ENCODE measurements at regions not wholly inside any gene's neighbourhood (a gene's known extent, or its start where the extent isn't known, plus 50 kb on each side); places are given as distances from the start of the nearest gene placed in this dataset.

GRCh38 chr15:95259513-95259912 lies 1028.2 kb downstream of the MCTP2 start:
- no peaks in the 10 kb centered on the region for H3K9me3 ChIP-seq
- peaks cover 7% of the 10 kb centered on the region for H3K4me1 ChIP-seq
- WGBS, 2 donors: 4 to 8% methylated on average over 6 of the region's 6 CpGs
- H3K27ac ChIP-seq: no peak overlapping the region
- no peaks in the 10 kb centered on the region for H3K27me3 ChIP-seq
- H3K4me3 ChIP-seq: no peak overlapping the region
- DNase-seq (peak; percentile 62 to 68 (median 66)), ATAC-seq (peak; percentile 35)
- TF ChIP-seq CTCF (IDR thresholded peaks at IDR 0.05): peak; percentile 58 to 78 (median 69)
- TF ChIP-seq POLR2A (IDR thresholded peaks at IDR 0.05): no peak
- no peaks in the 10 kb centered on the region for H3K36me3 ChIP-seq (replicated peaks in 1 of 2; ENCODE audit: insufficient read depth in 1 of 2, low read depth in 2 of 2)
- intact Hi-C loops (cut with DNase I): no loop called here

DNA sequence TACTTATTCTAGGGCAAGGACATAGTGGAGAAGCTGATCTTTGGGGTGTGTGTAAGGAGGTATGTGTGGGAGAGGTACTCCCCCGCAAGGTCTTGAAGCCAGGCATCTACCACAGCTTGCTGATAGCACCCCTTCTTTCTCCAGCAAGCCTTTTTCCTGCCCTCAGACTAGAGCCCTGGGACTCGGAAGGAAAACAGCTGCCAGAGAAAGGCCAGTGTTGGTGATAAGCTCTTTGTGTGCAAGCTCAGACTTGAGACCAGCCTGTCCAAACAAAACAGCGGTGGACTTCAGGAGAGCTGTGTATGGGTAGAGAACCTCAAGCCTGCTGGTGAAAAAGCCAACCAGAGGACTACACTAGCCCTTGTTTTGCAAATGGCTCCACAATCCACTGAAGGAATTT lies 1028.6 kb downstream of the MCTP2 start:
- WGBS, 2 donors: 35 to 38% methylated on average over 3 of the region's 3 CpGs
- ATAC-seq (no peak), DNase-seq (no peak)
- H3K27me3 ChIP-seq: no peaks in the 10 kb centered on the region
- no peak overlapping the region for H3K27ac ChIP-seq
- TF ChIP-seq CTCF (IDR thresholded peaks at IDR 0.05): no peak
- TF ChIP-seq POLR2A (IDR thresholded peaks at IDR 0.05): no peak
- H3K36me3 ChIP-seq (replicated peaks in 1 of 2; ENCODE audit: insufficient read depth in 1 of 2, low read depth in 2 of 2): no peaks in the 10 kb centered on the region
- intact Hi-C loops (cut with DNase I): no loop called here
- no peaks in the 10 kb centered on the region for H3K9me3 ChIP-seq
- H3K4me1 ChIP-seq: peaks cover 7% of the 10 kb centered on the region
- H3K4me3 ChIP-seq: no peak overlapping the region

- Histone ChIP-seq H3K27ac (no peak overlapping the region), H3K36me3 (replicated peaks in 1 of 2; ENCODE audit: insufficient read depth in 1 of 2, low read depth in 2 of 2) (no peaks in the 10 kb centered on the region), H3K4me3 (no peak overlapping the region), H3K4me1 (peaks cover 7% of the 10 kb centered on the region), H3K27me3 (no peaks in the 10 kb centered on the region), H3K9me3 (no peaks in the 10 kb centered on the region)
- WGBS, 2 donors: 65 to 80% methylated on average over 5 of the region's 5 CpGs
- intact Hi-C loops (cut with DNase I): no loop called here
- ATAC-seq (no peak), DNase-seq (no peak)
- no peak for TF ChIP-seq CTCF (IDR thresholded peaks at IDR 0.05)
- no peak for TF ChIP-seq POLR2A (IDR thresholded peaks at IDR 0.05)
Observed at GRCh38 chr15:95260856-95261255, 1029.5 kb downstream of the MCTP2 start.

GRCh38 chr15:95261546-95261945 lies 1030.2 kb downstream of the MCTP2 start:
- DNase-seq: no peak
- H3K27me3 ChIP-seq: no peaks in the 10 kb centered on the region
- 64 to 71% methylated on average over 3 of the region's 3 CpGs for WGBS, 2 donors
- no peaks in the 10 kb centered on the region for H3K9me3 ChIP-seq
- TF ChIP-seq POLR2A (IDR thresholded peaks at IDR 0.05) (no peak), CTCF (IDR thresholded peaks at IDR 0.05) (no peak)
- no peak overlapping the region for H3K27ac ChIP-seq
- no peak for ATAC-seq
- H3K4me1 ChIP-seq: peaks cover 7% of the 10 kb centered on the region
- no peak overlapping the region for H3K4me3 ChIP-seq
- H3K36me3 ChIP-seq (replicated peaks in 1 of 2; ENCODE audit: insufficient read depth in 1 of 2, low read depth in 2 of 2): no peaks in the 10 kb centered on the region
- intact Hi-C loops (cut with DNase I): no loop called here

DNA sequence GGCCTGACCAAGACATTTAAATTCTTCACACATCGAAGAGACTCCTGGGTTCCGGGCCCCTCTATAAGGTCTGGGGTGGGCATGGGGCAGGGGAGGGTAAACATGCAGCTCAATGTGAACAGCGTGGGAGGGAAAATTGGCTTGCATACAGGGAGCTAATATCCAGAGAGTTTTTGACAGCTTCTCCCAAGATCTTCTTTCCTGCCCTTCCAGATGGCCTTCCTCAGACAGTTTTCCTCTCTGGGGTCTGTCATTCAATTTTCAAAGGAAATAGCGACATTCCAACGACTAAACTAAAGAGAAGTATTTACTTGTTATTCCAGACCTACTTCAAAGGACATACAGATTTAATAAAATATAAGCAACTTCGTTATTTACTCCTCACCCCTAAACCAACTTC lies 1030.6 kb downstream of the MCTP2 start:
- TF ChIP-seq POLR2A (IDR thresholded peaks at IDR 0.05) (no peak), CTCF (IDR thresholded peaks at IDR 0.05) (no peak)
- Histone ChIP-seq H3K27me3 (no peaks in the 10 kb centered on the region), H3K9me3 (no peaks in the 10 kb centered on the region), H3K36me3 (replicated peaks in 1 of 2; ENCODE audit: insufficient read depth in 1 of 2, low read depth in 2 of 2) (no peaks in the 10 kb centered on the region), H3K4me3 (no peak overlapping the region), H3K27ac (no peak overlapping the region), H3K4me1 (peaks cover 7% of the 10 kb centered on the region)
- WGBS, 2 donors: 70 to 71% methylated on average over 6 of the region's 6 CpGs
- ATAC-seq (no peak), DNase-seq (no peak)
- intact Hi-C loops (cut with DNase I): no loop called here

Data from body of pancreas (tissue), 4 donors.